ENCODE measurements at regions not wholly inside any gene's neighbourhood (a gene's known extent, or its start where the extent isn't known, plus 50 kb on each side); places are given as distances from the start of the nearest gene placed in this dataset.

DNA sequence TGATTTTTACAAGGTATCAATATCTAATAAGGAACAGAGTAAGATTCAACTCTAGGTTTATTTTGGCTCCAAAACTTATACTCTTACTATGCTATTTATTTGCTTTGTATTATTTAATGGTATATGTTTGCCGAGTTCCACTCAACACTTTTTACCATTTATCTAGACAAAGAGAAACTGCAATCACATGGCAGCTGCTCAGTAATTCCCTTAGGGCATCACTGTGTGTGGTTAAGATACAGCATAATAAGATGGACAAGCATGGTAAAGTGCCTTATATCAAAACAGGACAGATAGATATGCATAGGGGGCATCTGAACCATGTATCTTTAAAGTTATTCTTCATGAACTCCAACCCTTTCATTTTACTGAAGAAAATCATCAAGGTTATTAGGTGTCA, 483.0 kb upstream of the ID4 start:
- TF ChIP-seq, protein P1, sequence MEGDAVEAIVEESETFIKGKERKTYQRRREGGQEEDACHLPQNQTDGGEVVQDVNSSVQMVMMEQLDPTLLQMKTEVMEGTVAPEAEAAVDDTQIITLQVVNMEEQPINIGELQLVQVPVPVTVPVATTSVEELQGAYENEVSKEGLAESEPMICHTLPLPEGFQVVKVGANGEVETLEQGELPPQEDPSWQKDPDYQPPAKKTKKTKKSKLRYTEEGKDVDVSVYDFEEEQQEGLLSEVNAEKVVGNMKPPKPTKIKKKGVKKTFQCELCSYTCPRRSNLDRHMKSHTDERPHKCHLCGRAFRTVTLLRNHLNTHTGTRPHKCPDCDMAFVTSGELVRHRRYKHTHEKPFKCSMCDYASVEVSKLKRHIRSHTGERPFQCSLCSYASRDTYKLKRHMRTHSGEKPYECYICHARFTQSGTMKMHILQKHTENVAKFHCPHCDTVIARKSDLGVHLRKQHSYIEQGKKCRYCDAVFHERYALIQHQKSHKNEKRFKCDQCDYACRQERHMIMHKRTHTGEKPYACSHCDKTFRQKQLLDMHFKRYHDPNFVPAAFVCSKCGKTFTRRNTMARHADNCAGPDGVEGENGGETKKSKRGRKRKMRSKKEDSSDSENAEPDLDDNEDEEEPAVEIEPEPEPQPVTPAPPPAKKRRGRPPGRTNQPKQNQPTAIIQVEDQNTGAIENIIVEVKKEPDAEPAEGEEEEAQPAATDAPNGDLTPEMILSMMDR (IDR thresholded peaks at IDR 0.05; ENCODE audit: low read length) = no peak
- TF ChIP-seq EZH2 (IDR thresholded peaks at IDR 0.05; ENCODE audit: borderline replicate concordance, low read length) = no peak

All from OCI-LY1 (cell line).